GM12878 (cell line): ENCODE measurements at regions not wholly inside any gene's neighbourhood (a gene's known extent, or its start where the extent isn't known, plus 50 kb on each side); places are given as distances from the start of the nearest gene placed in this dataset.

Experiments used
- ATAC-seq: fragments of 200-7000 bp; cut with Tn5 transposase; 3 replicates; pipeline ENCODE4 v1.9.1; 2020; ENCODE audit warnings: mild to moderate bottlenecking, moderate library complexity
- BruUV-seq: library from RNA; stranded (reverse); fragments of 400-500 nt; replicated peaks from 2 replicates; lab custom pipeline; 2021; lab: Mats Ljungman, UMichigan
- CTCF ChIA-PET: fragments of 300-600 bp; sonication (Branson Sonifier 250); formaldehyde crosslinking; extraction: SDS; loops from one replicate; lab custom pipeline; 2021; ENCODE audit warnings: inconsistent platforms; lab: Yijun Ruan, JAX
- POLR2A ChIA-PET: fragments of 350-600 bp; formaldehyde crosslinking; extraction: SDS; loops from one replicate; lab custom pipeline; 2021; ENCODE audit warnings: inconsistent platforms; lab: Charles Lee
- RAD21 ChIA-PET: fragments of 300-600 bp; sonication (Branson Sonifier 250); formaldehyde crosslinking; loops from one replicate; lab custom pipeline; 2023; ENCODE audit warnings: antibody characterized with exemption; ENCODE audit not compliant: unreplicated experiment; lab: Charles Lee
- SMC1A ChIA-PET: fragments of 300-600 bp; sonication (Branson Sonifier 250); formaldehyde crosslinking; loops from one replicate; lab custom pipeline; 2023; ENCODE audit not compliant: unreplicated experiment, uncharacterized antibody; lab: Charles Lee
- DNase-seq: peaks from one replicate; pipeline ENCODE4 v3.0.0-alpha.2; 2011; ENCODE audit warnings: low read depth, low spot score
- FAIRE-seq: peaks from 3 replicates; lab custom pipeline; 2011; peaks lifted over from hg19 to GRCh38; lab: Jason Lieb, UNC
- H2AFZ ChIP-seq: 2 replicates; pipeline ENCODE4 v1.6.0; 2011; ENCODE audit warnings: low read depth, low read length, control low read depth; ENCODE audit not compliant: control insufficient read depth
- H3K27ac ChIP-seq: 2 replicates; pipeline ENCODE4 v1.5.1; 2011; ENCODE audit warnings: control low read depth; ENCODE audit not compliant: control insufficient read depth, insufficient read depth
- H3K27me3 ChIP-seq, 2 experiments: replicated peaks in 1 of 2; 2 replicates each; pipeline versions ENCODE4 v1.6.0 to v1.6.1; 2011; ENCODE audit warnings: low read length in 1 of 2; ENCODE audit not compliant: control insufficient read depth in 2 of 2, insufficient read depth in 2 of 2
- H3K36me3 ChIP-seq, 2 experiments: 2 replicates each; pipeline ENCODE4 v1.5.1; 2011; ENCODE audit warnings: low read length in 1 of 2; ENCODE audit not compliant: control insufficient read depth in 2 of 2, insufficient read depth in 2 of 2
- H3K4me1 ChIP-seq: 2 replicates; pipeline ENCODE4 v1.6.1; 2011; ENCODE audit warnings: mild to moderate bottlenecking, low read length, moderate library complexity, mixed read lengths; ENCODE audit not compliant: control insufficient read depth, insufficient read depth
- H3K4me2 ChIP-seq: 2 replicates; pipeline ENCODE4 v1.6.0; 2011; ENCODE audit warnings: control low read depth; ENCODE audit not compliant: control insufficient read depth, insufficient read depth
- H3K4me3 ChIP-seq: fragments of 200-600 bp; sonication (generic); 2 replicates; pipeline ENCODE4 v1.5.1; 2016
- H3K79me2 ChIP-seq: 2 replicates; pipeline ENCODE4 v1.6.0; 2011; ENCODE audit warnings: low read length; ENCODE audit not compliant: control insufficient read depth, insufficient read depth
- H3K9ac ChIP-seq: 2 replicates; pipeline ENCODE4 v1.8.0; 2011; ENCODE audit warnings: low read length, control low read depth, mixed read lengths; ENCODE audit not compliant: control insufficient read depth, insufficient read depth
- H3K9me3 ChIP-seq: replicated peaks from 3 replicates; pipeline ENCODE4 v1.5.1; 2011; ENCODE audit warnings: mild to moderate bottlenecking, low read length; ENCODE audit not compliant: control insufficient read depth, insufficient read depth
- H4K20me1 ChIP-seq: 2 replicates; pipeline ENCODE4 v1.6.0; 2011; ENCODE audit not compliant: control insufficient read depth, insufficient read depth
- CREB1 ChIP-seq: IDR thresholded peaks from 2 replicates; pipeline ENCODE4 v1.6.1; 2012; ENCODE audit warnings: low read depth, mild to moderate bottlenecking, inconsistent platforms
- ETV6 ChIP-seq, 2 experiments: fragments of 450-650 bp in 1 of 2; IDR thresholded peaks in 1 of 2; conservative IDR thresholded peaks in 1 of 2; 2 replicates each; pipeline ENCODE4 v1.6.1; 2014; ENCODE audit warnings: antibody characterized with exemption in 1 of 2, borderline replicate concordance in 1 of 2, low read depth in 1 of 2, mild to moderate bottlenecking in 1 of 2, moderate library complexity in 1 of 2
- IRF4 ChIP-seq: IDR thresholded peaks from 2 replicates; pipeline ENCODE4 v1.6.1; 2011; ENCODE audit warnings: low read depth, low read length
- LARP7 ChIP-seq: fragments of 450-650 bp; IDR thresholded peaks from 2 replicates; pipeline ENCODE4 v1.6.1; 2017; ENCODE audit warnings: mild to moderate bottlenecking
- MEF2A ChIP-seq: IDR thresholded peaks from 2 replicates; pipeline ENCODE4 v1.6.1; 2011; ENCODE audit warnings: low read depth, mild to moderate bottlenecking, low read length, moderate library complexity; ENCODE audit not compliant: insufficient read depth
- NBN ChIP-seq: fragments of 450-650 bp; IDR thresholded peaks from 2 replicates; pipeline ENCODE4 v1.6.1; 2016
- SIX5 ChIP-seq: IDR thresholded peaks from 2 replicates; pipeline ENCODE4 v1.6.1; 2011; ENCODE audit warnings: mild to moderate bottlenecking, low read depth, low read length, moderate library complexity; ENCODE audit not compliant: severe bottlenecking
- TAF1 ChIP-seq: IDR thresholded peaks from 2 replicates; pipeline ENCODE4 v1.6.1; 2011; ENCODE audit warnings: mild to moderate bottlenecking, low read depth, low read length, borderline replicate concordance
- ZNF24 ChIP-seq: fragments of 450-650 bp; IDR thresholded peaks from 2 replicates; pipeline ENCODE4 v1.6.1; 2017; ENCODE audit warnings: antibody characterized with exemption, mild to moderate bottlenecking
- ZNF622 ChIP-seq: fragments of 450-650 bp; IDR thresholded peaks from 2 replicates; pipeline ENCODE4 v1.6.1; 2017; ENCODE audit warnings: mild to moderate bottlenecking, inconsistent platforms
- WGBS: methylation state at CpG from one replicate; pipeline ENCODE4 v1.1.6; 2016; ENCODE audit warnings: low lambda C conversion rate; ENCODE audit not compliant: insufficient replicate concordance, insufficient coverage; ENCODE audit errors: missing lambda C conversion rate; 5-methylcytosine and 5-hydroxymethylcytosine counted together
- in situ Hi-C: fragments of 300-500 bp; cut with MboI; formaldehyde crosslinking; loops from 9 replicates; pipeline ENCODE4 v1.14.3; 2018; ENCODE audit warnings: mixed read lengths
- intact Hi-C: fragments of 100-400 bp; cut with micrococcal nuclease; formaldehyde crosslinking; loops from one replicate; pipeline ENCODE4 v1.14.2; 2022; ENCODE audit not compliant: unreplicated experiment
- TF ChIP-seq, protein P1 (sequence below): IDR thresholded peaks from 2 replicates; pipeline ENCODE4 v1.6.1; 2012; ENCODE audit warnings: improper control_type of control experiment, low read depth, low read length; ENCODE audit not compliant: insufficient replicate concordance
- TF ChIP-seq, protein P2 (sequence below): fragments of 450-650 bp; IDR thresholded peaks from 2 replicates; pipeline ENCODE4 v1.6.1; 2018; ENCODE audit warnings: mild to moderate bottlenecking, low read depth, moderate library complexity; ENCODE audit not compliant: partially characterized antibody

DNA sequence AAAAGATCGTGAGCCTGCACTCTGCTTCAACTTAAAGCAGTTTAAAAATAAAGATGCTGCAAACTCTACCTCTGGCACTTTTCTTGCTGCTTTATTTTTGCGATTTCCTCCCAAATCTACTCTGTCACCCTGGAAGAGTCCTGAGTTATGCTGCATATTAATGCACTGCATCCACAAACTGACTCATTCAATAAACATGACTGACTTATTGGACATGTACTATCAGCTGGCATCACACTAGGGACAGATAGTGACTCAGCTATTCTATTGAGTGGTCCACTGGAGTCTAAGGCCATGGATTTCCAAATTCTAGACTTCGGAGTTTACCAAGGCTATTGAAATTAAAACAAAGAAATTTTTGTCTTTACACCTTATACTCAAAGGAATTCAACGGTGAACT is 90.7 kb upstream of the PTPRR start:
- ATAC-seq (no peak), FAIRE-seq (no peak)
- BruUV-seq = no TSS peak
- Histone ChIP-seq H3K4me1 (no peaks in the 10 kb centered on the region), H2AFZ (no peak overlapping the region), H3K9ac (no peak overlapping the region), H3K9me3 (no peaks in the 10 kb centered on the region)
- POLR2A ChIA-PET = no interaction called here
- SMC1A ChIA-PET = no interaction called here
- no peak for TF ChIP-seq CREB1
- no peak for TF ChIP-seq TAF1
- TF ChIP-seq, all 136 proteins: peak for 0
- in situ Hi-C loops (no loop called here), intact Hi-C loops (no loop called here)
- no peak overlapping the region for H3K4me2 ChIP-seq
- H3K4me3 ChIP-seq = no peak overlapping the region
- H3K27ac ChIP-seq = no peak overlapping the region
- RAD21 ChIA-PET = no interaction called here
- no peaks in the 10 kb centered on the region for H4K20me1 ChIP-seq
- CTCF ChIA-PET = no interaction called here
- H3K36me3 ChIP-seq = no peaks in the 10 kb centered on the region
- DNase-seq = no peak
- no peaks in the 10 kb centered on the region for H3K27me3 ChIP-seq
- no peaks in the 10 kb centered on the region for H3K79me2 ChIP-seq
- WGBS = 44% methylated on average over 4 of the region's 4 CpGs

DNA sequence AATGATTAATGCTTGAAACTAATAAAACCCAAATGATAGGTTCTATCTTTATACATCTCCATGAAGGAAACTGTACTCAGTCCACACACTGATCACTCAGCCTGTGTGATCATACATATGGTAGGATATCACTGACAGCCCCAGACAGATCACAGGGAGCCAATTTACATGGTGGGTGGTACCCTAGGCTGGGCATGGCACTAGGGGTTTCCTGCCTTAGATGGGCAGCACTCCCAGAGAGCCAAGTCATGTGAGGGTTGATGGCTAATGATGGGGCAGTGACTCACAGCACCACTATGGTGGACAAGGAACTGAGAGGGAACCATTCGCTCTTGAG is 89.6 kb upstream of the PTPRR start:
- ATAC-seq (no peak), FAIRE-seq (no peak), DNase-seq (no peak)
- no peak overlapping the region for H3K9ac ChIP-seq
- no peaks in the 10 kb centered on the region for H3K9me3 ChIP-seq
- H3K4me2 ChIP-seq = no peak overlapping the region
- BruUV-seq = no TSS peak
- ChIA-PET RAD21 (no interaction called here), POLR2A (no interaction called here), CTCF (no interaction called here), SMC1A (no interaction called here)
- no peaks in the 10 kb centered on the region for H3K79me2 ChIP-seq
- H2AFZ ChIP-seq = no peak overlapping the region
- no peak overlapping the region for H3K27ac ChIP-seq
- in situ Hi-C loops (no loop called here), intact Hi-C loops (no loop called here)
- H3K4me3 ChIP-seq = no peak overlapping the region
- H3K4me1 ChIP-seq = no peaks in the 10 kb centered on the region
- no peaks in the 10 kb centered on the region for H3K27me3 ChIP-seq
- 0% methylated on average over 1 of the region's 1 CpG for WGBS
- no peaks in the 10 kb centered on the region for H3K36me3 ChIP-seq
- no peaks in the 10 kb centered on the region for H4K20me1 ChIP-seq
- TF ChIP-seq MEF2A = no peak
- TF ChIP-seq, protein P1, sequence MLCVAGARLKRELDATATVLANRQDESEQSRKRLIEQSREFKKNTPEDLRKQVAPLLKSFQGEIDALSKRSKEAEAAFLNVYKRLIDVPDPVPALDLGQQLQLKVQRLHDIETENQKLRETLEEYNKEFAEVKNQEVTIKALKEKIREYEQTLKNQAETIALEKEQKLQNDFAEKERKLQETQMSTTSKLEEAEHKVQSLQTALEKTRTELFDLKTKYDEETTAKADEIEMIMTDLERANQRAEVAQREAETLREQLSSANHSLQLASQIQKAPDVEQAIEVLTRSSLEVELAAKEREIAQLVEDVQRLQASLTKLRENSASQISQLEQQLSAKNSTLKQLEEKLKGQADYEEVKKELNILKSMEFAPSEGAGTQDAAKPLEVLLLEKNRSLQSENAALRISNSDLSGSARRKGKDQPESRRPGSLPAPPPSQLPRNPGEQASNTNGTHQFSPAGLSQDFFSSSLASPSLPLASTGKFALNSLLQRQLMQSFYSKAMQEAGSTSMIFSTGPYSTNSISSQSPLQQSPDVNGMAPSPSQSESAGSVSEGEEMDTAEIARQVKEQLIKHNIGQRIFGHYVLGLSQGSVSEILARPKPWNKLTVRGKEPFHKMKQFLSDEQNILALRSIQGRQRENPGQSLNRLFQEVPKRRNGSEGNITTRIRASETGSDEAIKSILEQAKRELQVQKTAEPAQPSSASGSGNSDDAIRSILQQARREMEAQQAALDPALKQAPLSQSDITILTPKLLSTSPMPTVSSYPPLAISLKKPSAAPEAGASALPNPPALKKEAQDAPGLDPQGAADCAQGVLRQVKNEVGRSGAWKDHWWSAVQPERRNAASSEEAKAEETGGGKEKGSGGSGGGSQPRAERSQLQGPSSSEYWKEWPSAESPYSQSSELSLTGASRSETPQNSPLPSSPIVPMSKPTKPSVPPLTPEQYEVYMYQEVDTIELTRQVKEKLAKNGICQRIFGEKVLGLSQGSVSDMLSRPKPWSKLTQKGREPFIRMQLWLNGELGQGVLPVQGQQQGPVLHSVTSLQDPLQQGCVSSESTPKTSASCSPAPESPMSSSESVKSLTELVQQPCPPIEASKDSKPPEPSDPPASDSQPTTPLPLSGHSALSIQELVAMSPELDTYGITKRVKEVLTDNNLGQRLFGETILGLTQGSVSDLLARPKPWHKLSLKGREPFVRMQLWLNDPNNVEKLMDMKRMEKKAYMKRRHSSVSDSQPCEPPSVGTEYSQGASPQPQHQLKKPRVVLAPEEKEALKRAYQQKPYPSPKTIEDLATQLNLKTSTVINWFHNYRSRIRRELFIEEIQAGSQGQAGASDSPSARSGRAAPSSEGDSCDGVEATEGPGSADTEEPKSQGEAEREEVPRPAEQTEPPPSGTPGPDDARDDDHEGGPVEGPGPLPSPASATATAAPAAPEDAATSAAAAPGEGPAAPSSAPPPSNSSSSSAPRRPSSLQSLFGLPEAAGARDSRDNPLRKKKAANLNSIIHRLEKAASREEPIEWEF = no peak
- no peak for TF ChIP-seq ZNF622
- TF ChIP-seq, protein P2, sequence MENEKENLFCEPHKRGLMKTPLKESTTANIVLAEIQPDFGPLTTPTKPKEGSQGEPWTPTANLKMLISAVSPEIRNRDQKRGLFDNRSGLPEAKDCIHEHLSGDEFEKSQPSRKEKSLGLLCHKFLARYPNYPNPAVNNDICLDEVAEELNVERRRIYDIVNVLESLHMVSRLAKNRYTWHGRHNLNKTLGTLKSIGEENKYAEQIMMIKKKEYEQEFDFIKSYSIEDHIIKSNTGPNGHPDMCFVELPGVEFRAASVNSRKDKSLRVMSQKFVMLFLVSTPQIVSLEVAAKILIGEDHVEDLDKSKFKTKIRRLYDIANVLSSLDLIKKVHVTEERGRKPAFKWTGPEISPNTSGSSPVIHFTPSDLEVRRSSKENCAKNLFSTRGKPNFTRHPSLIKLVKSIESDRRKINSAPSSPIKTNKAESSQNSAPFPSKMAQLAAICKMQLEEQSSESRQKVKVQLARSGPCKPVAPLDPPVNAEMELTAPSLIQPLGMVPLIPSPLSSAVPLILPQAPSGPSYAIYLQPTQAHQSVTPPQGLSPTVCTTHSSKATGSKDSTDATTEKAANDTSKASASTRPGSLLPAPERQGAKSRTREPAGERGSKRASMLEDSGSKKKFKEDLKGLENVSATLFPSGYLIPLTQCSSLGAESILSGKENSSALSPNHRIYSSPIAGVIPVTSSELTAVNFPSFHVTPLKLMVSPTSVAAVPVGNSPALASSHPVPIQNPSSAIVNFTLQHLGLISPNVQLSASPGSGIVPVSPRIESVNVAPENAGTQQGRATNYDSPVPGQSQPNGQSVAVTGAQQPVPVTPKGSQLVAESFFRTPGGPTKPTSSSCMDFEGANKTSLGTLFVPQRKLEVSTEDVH = no peak
- TF ChIP-seq NBN = no peak
- TF ChIP-seq ZNF24 = no peak
- TF ChIP-seq SIX5 = no peak
- no peak for TF ChIP-seq IRF4
- no peak for TF ChIP-seq ETV6 (conservative IDR thresholded peaks at IDR 0.05 in 1 of 2, IDR thresholded peaks at IDR 0.05 in 1 of 2; ENCODE audit: borderline replicate concordance in 1 of 2, low read depth in 1 of 2)
- TF ChIP-seq LARP7 = no peak
